GM12865 (cell line): ENCODE measurements at regions not wholly inside any gene's neighbourhood (a gene's known extent, or its start where the extent isn't known, plus 50 kb on each side); places are given as distances from the start of the nearest gene placed in this dataset.
A peak's percentile ranks its signal among the peaks of the same experiment; 100 is the strongest.
"Not testable (repeated sequence)": the region's sequence is repeated elsewhere in the genome, so short reads cannot be mapped to it uniquely, and the experiment has no call there.

Experiments
- DNase-seq: peaks from one replicate; pipeline ENCODE4 v3.0.0; 2010; ENCODE audit warnings: low read depth
- H3K4me3 ChIP-seq: 2 replicates; pipeline ENCODE4 v1.5.1; 2011; ENCODE audit warnings: mild to moderate bottlenecking, low read depth, low read length, control low read depth
- CTCF ChIP-seq: IDR thresholded peaks from 2 replicates; pipeline ENCODE4 v1.5.1; 2011; ENCODE audit warnings: low read length, control low read depth, low read depth, inconsistent platforms; ENCODE audit not compliant: insufficient read depth; ENCODE audit errors: missing control alignments

GRCh38 chr19:27805848-27806247 is 1407.1 kb downstream of the UQCRFS1 start:
- no peak for DNase-seq
- H3K4me3 ChIP-seq: no peak overlapping the region
- no peak for TF ChIP-seq CTCF

- H3K4me3 ChIP-seq, DNase-seq: not testable (repeated sequence)
Measured at GRCh38 chr19:27802293-27802692, 1410.7 kb downstream of the UQCRFS1 start.

GRCh38 chr19:27796540-27796939 is 1416.4 kb downstream of the UQCRFS1 start:
- H3K4me3 ChIP-seq: no peak overlapping the region
- DNase-seq: no peak
- TF ChIP-seq CTCF: no peak

GRCh38 chr19:27796073-27796472 is 1416.9 kb downstream of the UQCRFS1 start:
- no peak overlapping the region for H3K4me3 ChIP-seq
- TF ChIP-seq CTCF: no peak
- DNase-seq: no peak

GRCh38 chr19:27795369-27795768 is 1417.6 kb downstream of the UQCRFS1 start:
- no peak for TF ChIP-seq CTCF
- DNase-seq: no peak
- no peak overlapping the region for H3K4me3 ChIP-seq

- H3K4me3 ChIP-seq: peak overlapping the region; percentile 79
- DNase-seq: peak; percentile 29
- TF ChIP-seq CTCF: no peak
Measured at GRCh38 chr19:27794494-27795042, 1418.4 kb downstream of the UQCRFS1 start.

- peak overlapping the region; percentile 79 for H3K4me3 ChIP-seq
- DNase-seq: peak; percentile 97
- no peak for TF ChIP-seq CTCF
Measured at GRCh38 chr19:27793644-27794493, 1419.1 kb downstream of the UQCRFS1 start.
